Hematopoietic multipotent progenitor cell treated with erythropoietin and hydrocortisone succinate and interleukin-3 and kit ligand, for 17 days (in vitro differentiated cells): ENCODE measurements at regions not wholly inside any gene's neighbourhood (a gene's known extent, or its start where the extent isn't known, plus 50 kb on each side); places are given as distances from the start of the nearest gene placed in this dataset.
"Not testable (repeated sequence)": the region's sequence is repeated elsewhere in the genome, so short reads cannot be mapped to it uniquely, and the experiment has no call there.

Experiments
- DNase-seq: peaks from one replicate; pipeline ENCODE4 v3.0.0-alpha.2; 2015; ENCODE audit warnings: low spot score

DNA sequence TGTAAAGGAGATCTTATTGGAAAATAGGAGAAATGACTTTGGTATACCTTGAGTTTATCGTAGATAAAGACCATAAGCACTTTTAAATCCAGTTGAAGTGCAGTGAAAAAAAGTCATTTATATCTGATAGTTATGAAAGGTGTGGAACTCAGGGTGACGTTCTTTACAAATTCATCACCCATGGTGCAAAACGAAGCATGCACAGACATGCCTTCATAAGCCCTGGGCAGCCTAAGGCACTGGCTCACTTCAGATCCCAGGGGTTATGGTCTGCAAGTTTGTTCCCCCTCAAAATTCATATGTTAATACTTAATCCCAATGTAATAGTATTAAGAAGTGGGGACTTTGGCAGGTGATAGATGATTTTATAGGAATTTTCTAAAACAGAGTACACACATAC is 1216.4 kb upstream of the USP15 start:
- no peak for DNase-seq

- DNase-seq: no peak
These were observed 1215.4 kb upstream of the USP15 start for GRCh38 chr12:61044766-61045165.

DNA sequence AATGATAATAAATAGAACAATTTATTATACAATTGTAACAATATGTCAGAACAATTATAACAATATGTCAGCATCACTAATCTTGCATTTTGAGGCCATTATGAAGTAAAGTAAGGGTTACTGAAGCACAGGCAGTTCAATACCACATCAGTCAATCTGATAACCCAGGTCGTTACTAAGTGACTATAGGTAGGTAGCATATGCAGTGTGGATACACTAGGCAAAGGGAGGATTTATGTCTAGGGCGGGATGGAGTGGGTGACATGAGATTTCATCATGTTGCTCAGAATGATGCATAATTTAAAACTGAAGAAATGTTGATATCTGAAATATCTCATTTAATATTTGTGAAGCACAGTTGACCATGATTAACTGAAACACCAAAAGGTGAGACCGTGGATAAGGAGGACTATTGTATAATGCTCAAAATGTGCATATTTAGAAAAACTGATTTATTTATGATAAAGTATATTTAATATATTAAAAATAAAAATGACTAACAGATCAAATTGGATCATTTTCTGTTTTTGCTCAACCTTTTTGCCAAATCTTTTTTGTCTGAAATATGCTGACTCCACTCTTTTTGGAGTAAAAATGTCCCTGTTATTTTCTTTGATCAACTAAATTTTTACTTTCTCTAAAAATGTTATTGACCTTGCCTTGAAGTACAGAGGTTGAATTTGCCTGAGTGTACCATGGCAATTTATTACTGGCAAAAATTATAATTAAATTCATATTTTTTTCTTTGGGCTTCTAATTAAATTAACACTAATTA is 1189.4 kb upstream of the USP15 start:
- no peak for DNase-seq

GRCh38 chr12:61072717-61073116 is 1187.5 kb upstream of the USP15 start:
- no peak for DNase-seq

GRCh38 chr12:61095111-61095510 is 1165.1 kb upstream of the USP15 start:
- DNase-seq: no peak

DNA sequence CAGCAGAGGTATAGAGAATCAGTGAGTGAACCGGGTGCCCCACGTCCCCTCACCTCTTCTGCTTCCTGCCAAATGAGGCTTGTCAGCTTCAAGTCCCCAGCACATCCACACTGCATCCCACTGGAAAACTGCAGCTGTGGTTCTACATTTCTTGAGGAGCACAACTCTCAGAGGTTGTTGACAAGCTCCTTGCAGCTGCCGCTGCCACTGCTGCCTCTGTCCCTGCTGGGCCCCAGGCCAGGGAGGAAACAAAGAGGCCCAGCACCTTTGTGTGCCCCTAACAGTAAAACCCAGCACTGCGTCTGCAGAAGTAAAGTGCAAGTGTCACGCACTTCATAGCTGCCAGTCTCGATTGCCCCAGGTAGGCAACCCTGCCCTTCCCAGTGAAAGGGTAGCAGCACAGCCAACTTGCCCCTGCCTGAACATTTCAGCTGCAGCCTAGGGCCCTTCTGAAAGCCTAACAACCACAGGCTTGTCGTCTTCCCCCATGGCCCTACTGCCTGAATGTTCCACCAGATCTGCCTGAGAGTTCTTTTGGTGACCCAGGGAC is 1162.1 kb upstream of the USP15 start:
- no peak for DNase-seq

- DNase-seq: no peak
These were observed 1153.1 kb upstream of the USP15 start for GRCh38 chr12:61107118-61107517.

- no peak for DNase-seq
These were observed 1149.0 kb upstream of the USP15 start for GRCh38 chr12:61111218-61111617.

- no peak for DNase-seq
These were observed 1122.4 kb upstream of the USP15 start for GRCh38 chr12:61137677-61138414.

DNA sequence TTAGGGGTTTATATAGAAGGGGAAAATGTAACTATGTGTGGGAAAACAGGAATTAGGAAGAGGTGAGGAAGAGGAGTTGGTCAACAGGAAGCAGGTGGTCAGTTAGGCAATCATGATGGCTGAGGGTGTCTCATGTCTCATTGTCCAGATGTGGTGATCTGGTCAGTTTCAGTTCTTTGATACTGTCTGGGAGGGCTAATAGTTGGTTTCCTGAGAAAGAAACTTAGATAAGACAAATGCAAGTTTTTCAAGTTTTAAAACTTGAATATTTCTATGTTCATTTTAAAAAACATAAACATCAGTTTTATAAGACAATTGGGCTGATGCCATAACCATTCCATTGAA is 1121.8 kb upstream of the USP15 start:
- DNase-seq: no peak

GRCh38 chr12:61161961-61162360 is 1098.2 kb upstream of the USP15 start:
- no peak for DNase-seq

GRCh38 chr12:61188801-61189595 is 1071.2 kb upstream of the USP15 start:
- DNase-seq: no peak

DNA sequence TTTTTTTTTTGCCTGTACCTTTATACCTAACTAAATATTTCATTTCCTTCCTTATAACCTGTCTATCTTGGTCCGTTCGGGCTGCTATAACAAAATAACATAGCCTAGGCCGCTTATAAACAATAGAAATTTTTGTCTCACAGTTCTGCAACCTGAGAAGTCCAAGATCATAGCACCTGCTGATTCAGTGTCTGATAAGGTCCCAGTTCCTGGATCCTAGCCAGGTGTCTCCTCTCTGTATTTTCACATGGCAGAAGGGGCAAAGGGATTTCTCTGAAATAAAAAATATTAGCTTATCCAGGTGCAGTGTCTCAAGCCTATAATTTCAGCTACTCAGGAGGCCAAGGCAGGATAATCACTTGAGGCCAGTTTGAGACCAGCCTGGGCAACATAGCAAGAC is 1046.6 kb upstream of the USP15 start:
- DNase-seq: no peak

- DNase-seq: no peak
These were observed 1039.9 kb upstream of the USP15 start for GRCh38 chr12:61220337-61220736.

GRCh38 chr12:61232040-61232439 is 1028.2 kb upstream of the USP15 start:
- no peak for DNase-seq

DNA sequence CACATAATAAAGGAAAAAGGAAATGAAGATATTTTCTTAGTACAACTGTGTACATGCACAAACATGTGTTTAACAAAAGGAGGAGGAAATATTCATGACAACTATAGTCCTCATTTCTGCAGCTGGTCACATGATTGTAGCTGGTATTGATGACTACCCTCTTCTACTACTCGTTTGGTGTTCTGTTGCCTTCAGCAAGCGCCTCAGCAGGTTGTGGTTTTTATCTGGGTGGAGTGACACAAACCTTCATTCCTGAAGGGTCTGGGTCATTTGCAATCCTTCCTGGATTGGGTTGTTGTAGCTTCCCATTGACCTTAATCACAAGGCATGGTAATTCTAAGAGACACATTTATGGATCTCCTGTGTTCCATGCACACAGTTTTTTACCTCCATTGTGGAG is 1009.9 kb upstream of the USP15 start:
- DNase-seq: no peak

GRCh38 chr12:61251076-61251475 is 1009.1 kb upstream of the USP15 start:
- no peak for DNase-seq

- no peak for DNase-seq
These were observed 1006.0 kb upstream of the USP15 start for GRCh38 chr12:61254225-61254624.

GRCh38 chr12:61264294-61264693 is 995.9 kb upstream of the USP15 start:
- DNase-seq: not testable (repeated sequence)

GRCh38 chr12:61267474-61267873 is 992.7 kb upstream of the USP15 start:
- no peak for DNase-seq

- DNase-seq: no peak
These were observed 987.8 kb upstream of the USP15 start for GRCh38 chr12:61272441-61272840.

- no peak for DNase-seq
These were observed 977.2 kb upstream of the USP15 start for GRCh38 chr12:61282790-61283575.
